D721Med (cell line): ENCODE measurements at regions not wholly inside any gene's neighbourhood (a gene's known extent, or its start where the extent isn't known, plus 50 kb on each side); places are given as distances from the start of the nearest gene placed in this dataset.

Source experiments
- DNase-seq: peaks from one replicate; pipeline ENCODE4 v3.0.0; 2011; ENCODE audit warnings: low spot score; ENCODE audit not compliant: insufficient read length
- FAIRE-seq: peaks from 2 replicates; lab custom pipeline; 2011; peaks lifted over from hg19 to GRCh38; lab: Jason Lieb, UNC
- CTCF ChIP-seq: IDR thresholded peaks from 2 replicates; pipeline ENCODE4 v1.5.1; 2012; ENCODE audit warnings: mild to moderate bottlenecking, control low read depth; ENCODE audit not compliant: insufficient read depth; ENCODE audit errors: missing control alignments

GRCh38 chr12:66774929-66775328, 96.1 kb upstream of the GRIP1 start:
- FAIRE-seq (no peak), DNase-seq (no peak)
- TF ChIP-seq CTCF = no peak

GRCh38 chr12:66775871-66776270, 97.0 kb upstream of the GRIP1 start:
- DNase-seq (no peak), FAIRE-seq (no peak)
- no peak for TF ChIP-seq CTCF

GRCh38 chr12:66776974-66777373, 98.1 kb upstream of the GRIP1 start:
- no peak for DNase-seq
- FAIRE-seq = no peak
- TF ChIP-seq CTCF = no peak

- FAIRE-seq = peak; percentile 51
- no peak for TF ChIP-seq CTCF
- no peak for DNase-seq
Observed at GRCh38 chr12:66779466-66779865, 100.6 kb upstream of the GRIP1 start.

GRCh38 chr12:66786531-66787308, 107.8 kb upstream of the GRIP1 start:
- TF ChIP-seq CTCF = no peak
- no peak for DNase-seq
- no peak for FAIRE-seq

GRCh38 chr12:66799551-66799950, 120.7 kb upstream of the GRIP1 start:
- FAIRE-seq = no peak
- no peak for DNase-seq
- no peak for TF ChIP-seq CTCF

- no peak for DNase-seq
- no peak for TF ChIP-seq CTCF
- FAIRE-seq = no peak
Observed at GRCh38 chr12:66800046-66800445, 121.2 kb upstream of the GRIP1 start.
